GM10266 (cell line): ENCODE measurements at regions not wholly inside any gene's neighbourhood (a gene's known extent, or its start where the extent isn't known, plus 50 kb on each side); places are given as distances from the start of the nearest gene placed in this dataset.

ENCODE experiments used
- DNase-seq: peaks from one replicate; pipeline ENCODE4 v3.0.0; 2012; ENCODE audit errors: extremely low spot score
- CTCF ChIP-seq: IDR thresholded peaks from 2 replicates; pipeline ENCODE4 v1.5.1; 2012; ENCODE audit warnings: mild to moderate bottlenecking, low read depth; ENCODE audit not compliant: control insufficient read depth, insufficient read depth; ENCODE audit errors: missing control alignments

GRCh38 chr1:87202922-87203655 is 125.6 kb upstream of the LMO4 start:
- DNase-seq: peak; percentile 64
- no peak for TF ChIP-seq CTCF

DNA sequence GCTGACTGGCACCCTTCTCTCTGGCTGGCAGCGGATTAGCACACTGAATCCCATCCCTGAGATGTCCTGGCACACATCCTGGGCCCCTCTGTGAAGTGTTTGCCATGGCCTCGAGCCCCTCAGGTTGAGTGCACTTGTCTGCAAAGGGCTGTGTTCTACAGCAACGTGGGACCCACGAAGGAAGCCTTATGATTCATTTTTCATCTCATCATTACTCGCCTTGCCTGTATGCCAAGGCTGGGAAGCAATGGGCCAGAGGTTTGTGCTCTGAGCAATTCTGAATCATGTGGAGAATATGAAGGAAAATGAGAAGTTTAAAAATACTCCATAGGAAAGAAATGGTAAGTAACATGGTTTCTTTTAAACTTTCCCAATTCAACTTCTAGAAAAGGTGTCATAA is 124.8 kb upstream of the LMO4 start:
- DNase-seq: no peak
- no peak for TF ChIP-seq CTCF

DNA sequence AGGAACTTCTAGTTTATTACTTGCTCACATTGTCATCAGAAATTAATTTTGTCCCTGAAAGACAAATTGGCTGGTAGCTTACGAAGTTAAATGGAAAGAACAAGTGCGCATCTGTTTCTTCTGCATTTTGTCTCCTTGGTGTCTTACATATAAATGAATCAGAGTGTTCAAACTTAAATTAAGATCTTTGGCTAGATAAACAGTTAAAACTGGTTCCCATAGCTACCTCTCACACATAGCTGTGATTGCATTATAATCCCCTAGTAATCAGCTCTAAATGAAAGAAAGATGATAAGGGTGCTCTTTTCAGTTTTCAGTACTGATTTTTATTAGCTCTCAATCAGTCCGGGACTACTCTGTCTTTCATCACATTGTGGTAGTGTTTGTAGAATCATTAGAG is 124.2 kb upstream of the LMO4 start:
- TF ChIP-seq CTCF: no peak
- DNase-seq: no peak

DNA sequence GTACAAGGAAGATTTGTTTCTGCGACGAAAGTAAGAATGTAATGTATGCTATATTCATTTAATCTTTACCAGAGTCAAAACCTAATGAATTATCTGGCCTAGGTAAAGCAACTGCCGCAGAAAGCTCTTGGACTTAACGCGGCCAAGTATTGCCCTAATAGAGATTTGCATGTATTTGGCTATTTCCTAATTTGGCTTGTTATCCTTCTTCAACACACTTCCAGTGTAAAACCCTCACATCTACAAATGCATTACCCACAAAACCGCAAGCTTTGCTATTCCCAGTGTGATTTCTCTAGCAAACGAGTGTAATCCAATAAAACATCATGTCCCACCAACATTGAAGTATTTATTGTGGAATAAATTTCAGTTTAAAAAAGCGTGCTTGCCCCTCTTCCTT is 123.8 kb upstream of the LMO4 start:
- TF ChIP-seq CTCF: no peak
- DNase-seq: no peak

- TF ChIP-seq CTCF: no peak
Measured at GRCh38 chr1:87206044-87206831, 122.4 kb upstream of the LMO4 start.

GRCh38 chr1:87208080-87208479 is 120.6 kb upstream of the LMO4 start:
- DNase-seq: no peak
- TF ChIP-seq CTCF: no peak

More at GRCh38 chr1:87206044-87206831, 122.4 kb upstream of the LMO4 start:
- DNase-seq: no peak

DNA sequence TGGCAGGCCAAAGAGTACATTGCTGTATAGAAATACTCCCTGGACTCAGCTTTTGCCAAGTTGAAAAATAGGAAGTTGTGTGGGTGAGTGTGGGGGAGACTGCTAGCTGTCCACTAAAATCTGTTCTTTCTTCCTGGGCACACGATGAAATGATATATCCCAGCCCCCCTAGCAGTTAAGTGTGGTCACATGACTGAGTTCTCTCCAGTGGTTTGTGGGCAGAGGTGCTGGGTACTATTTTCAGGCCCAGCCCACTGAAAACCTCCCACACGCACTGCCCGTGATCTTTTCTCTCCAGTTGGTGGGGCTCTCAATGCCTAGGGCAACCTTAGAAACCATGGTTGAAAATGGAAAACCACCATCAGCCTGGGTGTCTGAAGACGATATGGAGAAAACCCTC is 119.7 kb upstream of the LMO4 start:
- TF ChIP-seq CTCF: no peak
- no peak for DNase-seq
